T-helper 17 cell (primary cell): ENCODE measurements at regions not wholly inside any gene's neighbourhood (a gene's known extent, or its start where the extent isn't known, plus 50 kb on each side); places are given as distances from the start of the nearest gene placed in this dataset.

Experiments used
- ATAC-seq: fragments of 150-1000 bp; cut with Tn5 transposase; 2 replicates; pipeline ENCODE4 v1.10.0; 2021; ENCODE audit warnings: mild to moderate bottlenecking, moderate library complexity
- DNase-seq, 3 donors: peaks; one replicate each; pipeline versions ENCODE4 v3.0.0 to v3.0.0-alpha.2; 2020 to 2021
- H3K9me3 ChIP-seq: one replicate; pipeline ENCODE4 v1.7.0; 2013; ENCODE audit warnings: low read length, mild to moderate bottlenecking; ENCODE audit not compliant: control insufficient read depth, poor library complexity, severe bottlenecking
- H3K27ac Mint-ChIP-seq: one replicate; pipeline ENCODE4 v1.8.0; 2022; ENCODE audit warnings: mild to moderate bottlenecking, moderate library complexity, mixed read lengths
- H3K27me3 Mint-ChIP-seq: one replicate; pipeline ENCODE4 v1.8.0; 2022; ENCODE audit warnings: mixed read lengths
- H3K36me3 Mint-ChIP-seq: one replicate; pipeline ENCODE4 v1.8.0; 2022; ENCODE audit warnings: low read depth, mixed read lengths
- H3K4me1 Mint-ChIP-seq: one replicate; pipeline ENCODE4 v1.8.0; 2022; ENCODE audit warnings: mild to moderate bottlenecking, mixed read lengths
- H3K4me3 Mint-ChIP-seq: one replicate; pipeline ENCODE4 v1.8.0; 2022; ENCODE audit warnings: mild to moderate bottlenecking, moderate library complexity, mixed read lengths

DNA sequence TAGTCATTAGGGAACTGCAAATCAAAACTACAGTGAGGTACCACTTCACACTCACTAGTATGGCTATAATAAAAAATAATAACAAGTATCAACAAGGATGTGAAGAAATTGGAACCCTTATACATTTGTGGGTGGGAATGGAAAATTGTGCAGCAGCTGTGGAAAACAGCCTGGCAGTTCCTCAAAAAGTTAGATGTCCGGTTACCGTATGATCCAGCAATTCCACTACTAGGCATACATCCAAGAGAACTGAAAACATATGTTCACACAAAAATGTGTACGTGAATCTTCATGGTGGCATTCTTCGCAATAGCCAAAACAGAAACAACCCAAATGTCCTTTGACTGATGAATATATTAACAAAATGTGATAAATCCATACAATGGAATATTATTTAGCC lies 187.9 kb upstream of the LYSMD4 start:
- H3K27ac Mint-ChIP-seq: no peak overlapping the region
- peaks cover 50% of the 10 kb centered on the region for H3K27me3 Mint-ChIP-seq
- H3K4me1 Mint-ChIP-seq: peaks cover 6% of the 10 kb centered on the region
- DNase-seq (no peak), ATAC-seq (no peak)
- H3K4me3 Mint-ChIP-seq: no peak overlapping the region
- H3K9me3 ChIP-seq: no peaks in the 10 kb centered on the region
- H3K36me3 Mint-ChIP-seq: peaks cover 4% of the 10 kb centered on the region

DNA sequence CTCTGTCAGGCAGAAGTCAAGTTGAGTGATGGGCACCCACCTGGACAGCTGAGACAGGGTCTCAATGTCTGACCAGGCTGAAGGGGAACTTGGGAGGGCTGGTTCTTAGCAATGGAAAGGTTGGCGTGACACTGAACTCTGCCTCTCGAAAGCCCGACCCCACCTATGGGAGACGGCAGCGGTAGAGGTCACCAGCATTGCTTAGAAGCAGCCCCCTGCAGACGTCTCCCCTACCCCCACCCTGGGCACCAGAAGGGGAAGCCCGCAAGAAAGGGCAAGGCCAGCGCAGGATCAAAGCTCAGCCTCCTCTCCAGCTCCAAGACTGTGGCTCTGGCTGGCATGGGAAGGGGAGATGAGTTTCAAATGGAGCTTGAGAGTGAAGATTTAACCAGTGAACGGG lies 184.8 kb upstream of the LYSMD4 start:
- Mint-ChIP-seq H3K36me3 (peaks cover 4% of the 10 kb centered on the region), H3K27ac (no peak overlapping the region), H3K4me1 (peaks cover 2% of the 10 kb centered on the region), H3K4me3 (no peak overlapping the region), H3K27me3 (peaks cover 38% of the 10 kb centered on the region)
- ATAC-seq (no peak), DNase-seq (no peak)
- H3K9me3 ChIP-seq: no peaks in the 10 kb centered on the region

DNA sequence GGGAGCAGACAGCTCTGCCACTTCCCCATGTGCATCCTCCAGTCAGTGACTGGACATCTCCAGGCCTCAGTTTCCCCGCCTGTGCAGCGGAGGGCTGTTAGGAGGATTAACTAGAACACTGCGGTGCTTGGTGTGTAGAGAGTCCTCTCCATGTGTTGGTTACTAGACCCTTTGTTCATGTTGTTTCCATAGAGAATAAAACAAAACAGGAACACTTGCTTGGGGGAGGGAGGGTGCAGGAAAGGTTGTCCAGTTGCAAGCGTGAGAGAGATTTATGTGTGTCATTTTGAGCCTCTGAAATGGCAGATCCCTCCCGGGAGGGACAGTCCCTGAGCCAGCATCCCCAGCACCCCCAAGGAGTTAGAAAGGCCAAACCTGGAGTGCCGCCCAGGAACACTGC lies 184.0 kb upstream of the LYSMD4 start:
- no peaks in the 10 kb centered on the region for H3K9me3 ChIP-seq
- Mint-ChIP-seq H3K27me3 (peaks cover 33% of the 10 kb centered on the region), H3K27ac (no peak overlapping the region), H3K4me1 (peaks cover 2% of the 10 kb centered on the region), H3K36me3 (peaks cover 4% of the 10 kb centered on the region), H3K4me3 (no peak overlapping the region)
- no peak for ATAC-seq
- DNase-seq: no peak

DNA sequence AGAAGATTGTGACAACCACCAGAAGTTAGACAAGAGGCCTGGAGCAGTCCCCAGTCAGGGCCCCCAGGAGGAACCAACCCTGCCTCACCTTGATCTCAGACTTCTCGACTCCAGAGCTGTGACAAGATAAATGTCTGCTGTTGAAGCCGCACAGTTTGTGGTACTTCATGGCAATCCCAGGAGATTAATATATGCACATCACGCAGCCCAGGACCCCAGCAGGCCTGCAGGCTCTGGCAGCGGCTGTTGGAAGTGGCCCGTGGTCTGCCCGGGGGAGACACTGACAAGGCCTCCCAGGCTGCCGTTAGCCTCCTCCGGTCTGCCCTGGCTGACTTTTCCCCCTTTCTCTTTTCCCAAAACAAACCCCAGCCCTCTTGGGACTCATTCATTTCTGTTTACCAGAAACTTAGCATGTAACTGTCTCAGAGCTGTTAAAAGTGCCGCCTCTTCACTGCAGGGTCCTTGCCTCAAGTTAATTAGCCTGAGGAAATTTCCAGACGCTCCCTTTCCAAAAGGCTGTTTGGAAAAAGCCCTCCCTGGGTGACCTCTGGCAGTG lies 183.5 kb upstream of the LYSMD4 start:
- peaks cover 28% of the 10 kb centered on the region for H3K27me3 Mint-ChIP-seq
- H3K4me1 Mint-ChIP-seq: peaks cover 4% of the 10 kb centered on the region
- H3K9me3 ChIP-seq: no peaks in the 10 kb centered on the region
- DNase-seq (no peak), ATAC-seq (no peak)
- H3K27ac Mint-ChIP-seq: no peak overlapping the region
- H3K4me3 Mint-ChIP-seq: no peak overlapping the region
- peaks cover 4% of the 10 kb centered on the region for H3K36me3 Mint-ChIP-seq

DNA sequence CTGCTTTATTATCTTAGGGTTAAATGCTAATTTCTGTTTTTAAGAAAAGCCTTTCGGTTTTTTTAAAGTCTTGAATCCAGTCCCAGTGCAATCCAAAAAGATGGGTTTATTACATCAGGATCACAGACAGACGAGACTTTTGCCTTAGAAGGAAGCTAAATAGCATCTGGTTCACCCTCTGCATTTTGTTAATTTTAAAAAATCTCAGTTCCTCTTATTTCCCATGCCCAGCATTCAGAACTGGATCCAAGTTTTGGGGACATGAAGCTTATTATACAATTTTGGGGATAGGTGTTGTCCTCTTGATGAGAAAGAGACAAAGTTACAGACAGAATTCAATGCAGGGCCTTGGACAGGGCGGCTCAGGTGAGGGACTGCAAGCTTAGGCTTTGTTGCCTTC lies 181.5 kb upstream of the LYSMD4 start:
- H3K27ac Mint-ChIP-seq: no peak overlapping the region
- H3K4me1 Mint-ChIP-seq: peaks cover 3% of the 10 kb centered on the region
- H3K9me3 ChIP-seq: no peaks in the 10 kb centered on the region
- DNase-seq: no peak
- peaks cover 17% of the 10 kb centered on the region for H3K27me3 Mint-ChIP-seq
- H3K36me3 Mint-ChIP-seq: peaks cover 3% of the 10 kb centered on the region
- no peak overlapping the region for H3K4me3 Mint-ChIP-seq
- ATAC-seq: no peak

DNA sequence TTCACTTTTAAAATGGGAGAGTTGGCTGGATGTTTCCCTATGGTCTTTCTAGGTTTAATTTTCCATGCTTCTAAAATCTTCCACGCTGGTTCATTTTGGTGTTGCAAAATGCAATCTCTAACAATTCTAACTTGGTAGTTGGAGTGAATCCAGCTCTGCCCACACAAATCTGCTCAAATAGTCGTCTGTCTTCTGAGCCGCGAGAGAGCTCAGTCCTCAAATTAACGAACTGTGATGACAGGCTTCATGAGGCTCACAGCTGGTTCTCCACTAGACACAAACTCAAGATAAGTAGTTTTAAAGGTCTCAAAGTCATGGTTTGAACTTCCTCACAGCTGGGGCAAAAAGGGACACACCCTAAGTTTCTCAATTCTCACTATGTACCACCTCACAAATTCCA lies 178.6 kb upstream of the LYSMD4 start:
- H3K9me3 ChIP-seq: no peaks in the 10 kb centered on the region
- Mint-ChIP-seq H3K27ac (no peak overlapping the region), H3K27me3 (no peaks in the 10 kb centered on the region), H3K36me3 (peaks cover 2% of the 10 kb centered on the region), H3K4me3 (no peak overlapping the region), H3K4me1 (peaks cover 3% of the 10 kb centered on the region)
- ATAC-seq (no peak), DNase-seq (no peak)

DNA sequence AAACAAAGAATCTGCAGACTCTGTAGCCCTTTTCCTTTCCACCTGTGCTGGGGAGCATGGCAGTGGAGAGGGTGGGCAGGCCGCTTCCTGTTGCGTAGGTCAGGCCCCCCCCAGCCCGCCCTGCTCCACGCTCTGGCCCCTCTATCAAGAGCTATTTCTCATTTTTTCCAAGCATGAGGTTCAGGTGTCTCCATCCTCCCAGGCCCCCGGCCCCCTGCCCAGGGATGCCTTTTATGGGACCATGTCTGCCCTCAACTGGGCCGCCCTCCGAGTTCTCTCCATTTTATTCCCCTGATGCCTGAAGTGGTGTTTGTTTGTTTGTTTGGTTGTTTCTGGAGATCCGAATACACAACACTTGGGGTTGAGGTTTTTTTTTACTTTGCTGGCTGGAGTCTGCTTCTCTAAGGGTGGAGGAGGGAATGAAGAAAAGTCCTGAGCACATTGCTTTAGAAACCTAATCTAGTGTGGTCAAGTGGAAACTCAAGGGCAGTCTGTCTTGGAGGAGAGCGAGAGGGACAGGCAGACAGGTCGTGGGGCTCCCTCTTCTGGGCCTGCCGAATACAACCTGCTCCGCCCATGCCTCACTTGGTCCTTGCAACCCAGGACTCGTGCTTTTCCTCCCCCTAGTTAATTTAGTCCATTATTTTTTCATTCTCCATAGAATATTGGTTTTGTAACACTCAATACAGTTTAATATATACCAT lies 176.5 kb upstream of the LYSMD4 start:
- peaks cover 2% of the 10 kb centered on the region for H3K36me3 Mint-ChIP-seq
- H3K9me3 ChIP-seq: no peaks in the 10 kb centered on the region
- ATAC-seq (no peak), DNase-seq (no peak)
- H3K27ac Mint-ChIP-seq: no peak overlapping the region
- H3K4me3 Mint-ChIP-seq: no peak overlapping the region
- H3K27me3 Mint-ChIP-seq: no peaks in the 10 kb centered on the region
- peaks cover 3% of the 10 kb centered on the region for H3K4me1 Mint-ChIP-seq

DNA sequence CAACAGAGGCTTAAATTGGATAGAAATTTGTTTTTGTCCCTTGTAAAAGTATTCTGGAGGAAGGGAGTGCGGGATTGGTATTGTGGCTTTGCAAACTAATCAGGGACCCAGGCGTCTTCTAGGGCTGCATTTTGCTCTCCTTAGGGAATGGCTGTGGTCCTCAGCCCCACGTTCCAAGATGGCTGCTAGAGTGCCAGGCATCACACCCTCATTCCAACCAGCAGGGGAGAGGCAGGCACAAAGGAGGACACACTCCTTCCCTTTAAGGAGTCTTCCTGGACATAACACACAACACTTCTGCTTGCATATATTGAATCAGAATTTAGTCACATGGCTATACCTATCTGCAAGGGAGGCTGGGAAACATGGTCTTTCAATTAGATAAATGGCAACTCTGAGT lies 174.5 kb upstream of the LYSMD4 start:
- H3K4me1 Mint-ChIP-seq: peaks cover 3% of the 10 kb centered on the region
- no peak for DNase-seq
- no peaks in the 10 kb centered on the region for H3K27me3 Mint-ChIP-seq
- no peak for ATAC-seq
- H3K4me3 Mint-ChIP-seq: no peak overlapping the region
- H3K27ac Mint-ChIP-seq: no peak overlapping the region
- H3K9me3 ChIP-seq: no peaks in the 10 kb centered on the region
- H3K36me3 Mint-ChIP-seq: peaks cover 2% of the 10 kb centered on the region

DNA sequence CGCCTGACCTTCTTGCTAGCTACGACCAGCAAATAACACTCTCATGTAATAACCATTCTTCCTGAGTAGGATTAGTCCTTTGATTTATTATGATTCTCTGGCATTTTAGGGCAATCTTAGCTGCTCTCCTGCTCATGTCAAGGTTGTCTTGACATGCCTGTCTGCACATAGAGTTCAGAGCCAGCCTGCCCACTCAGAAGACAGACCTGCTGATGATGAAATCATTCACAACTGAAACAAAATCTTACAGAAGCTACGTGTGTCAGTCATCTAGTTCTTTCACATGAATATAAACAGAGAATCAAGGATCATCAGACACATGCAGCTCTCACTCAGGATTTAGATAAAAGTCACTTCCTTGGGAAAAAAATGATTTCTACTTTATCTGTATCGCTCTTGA lies 173.6 kb upstream of the LYSMD4 start:
- H3K36me3 Mint-ChIP-seq: peaks cover 2% of the 10 kb centered on the region
- no peak overlapping the region for H3K4me3 Mint-ChIP-seq
- DNase-seq (no peak), ATAC-seq (no peak)
- H3K9me3 ChIP-seq: no peaks in the 10 kb centered on the region
- H3K27me3 Mint-ChIP-seq: no peaks in the 10 kb centered on the region
- no peak overlapping the region for H3K27ac Mint-ChIP-seq
- peaks cover under 1% of the 10 kb centered on the region for H3K4me1 Mint-ChIP-seq

DNA sequence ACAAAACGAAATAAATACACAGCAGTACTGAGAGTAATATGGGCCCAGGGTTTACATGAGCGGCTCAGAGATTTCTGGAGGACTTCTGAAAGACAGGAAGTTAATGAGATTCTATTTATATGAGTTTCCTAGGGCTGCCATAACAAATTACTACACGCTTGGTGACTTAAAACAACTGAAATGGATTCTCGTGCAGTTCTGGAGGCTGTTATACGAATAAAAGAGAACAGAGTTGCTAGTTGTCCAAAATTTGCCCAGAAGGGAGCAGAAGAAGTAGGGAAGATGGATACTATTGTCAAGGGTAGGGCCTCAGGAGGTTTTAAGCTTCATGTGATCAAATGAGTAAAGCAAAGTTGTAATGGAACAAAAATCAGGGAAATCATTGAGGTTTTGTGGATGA lies 173.1 kb upstream of the LYSMD4 start:
- no peaks in the 10 kb centered on the region for H3K4me1 Mint-ChIP-seq
- no peak overlapping the region for H3K27ac Mint-ChIP-seq
- no peak overlapping the region for H3K4me3 Mint-ChIP-seq
- peaks cover 2% of the 10 kb centered on the region for H3K36me3 Mint-ChIP-seq
- no peaks in the 10 kb centered on the region for H3K9me3 ChIP-seq
- ATAC-seq: no peak
- H3K27me3 Mint-ChIP-seq: no peaks in the 10 kb centered on the region
- no peak for DNase-seq

DNA sequence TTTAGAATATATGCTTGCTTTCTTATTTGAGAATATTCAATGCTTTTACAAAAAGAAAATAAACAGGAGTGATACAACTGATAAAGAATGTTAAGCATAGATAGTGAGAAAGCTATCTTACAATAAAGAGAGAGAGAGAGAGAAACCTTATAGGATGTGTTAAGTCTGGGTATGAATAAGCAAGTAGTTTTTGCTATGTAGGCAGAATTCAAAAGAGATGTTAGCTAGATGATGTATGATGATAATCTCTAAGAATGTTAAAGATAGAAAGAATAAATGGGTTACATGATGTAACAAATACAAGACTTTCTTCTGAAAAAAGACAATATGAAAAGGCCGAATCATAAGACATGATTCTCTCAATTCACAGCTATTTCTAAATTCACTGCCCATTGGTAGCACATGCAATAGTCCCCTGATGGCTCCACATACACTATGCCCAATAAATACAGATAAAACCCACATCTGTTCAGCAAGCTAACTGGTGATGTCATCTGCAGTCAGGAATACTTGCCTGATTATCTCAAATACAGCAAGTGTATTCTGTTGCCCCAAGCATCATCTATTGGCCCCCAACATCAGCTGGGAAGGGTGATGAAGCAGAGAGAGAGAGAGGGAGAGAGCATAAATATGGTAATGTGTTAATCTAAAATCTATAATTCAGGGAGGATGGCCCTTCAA lies 169.2 kb upstream of the LYSMD4 start:
- Mint-ChIP-seq H3K4me3 (no peak overlapping the region), H3K27me3 (no peaks in the 10 kb centered on the region), H3K4me1 (no peaks in the 10 kb centered on the region), H3K36me3 (no peaks in the 10 kb centered on the region), H3K27ac (no peak overlapping the region)
- no peaks in the 10 kb centered on the region for H3K9me3 ChIP-seq
- no peak for DNase-seq
- ATAC-seq: no peak

DNA sequence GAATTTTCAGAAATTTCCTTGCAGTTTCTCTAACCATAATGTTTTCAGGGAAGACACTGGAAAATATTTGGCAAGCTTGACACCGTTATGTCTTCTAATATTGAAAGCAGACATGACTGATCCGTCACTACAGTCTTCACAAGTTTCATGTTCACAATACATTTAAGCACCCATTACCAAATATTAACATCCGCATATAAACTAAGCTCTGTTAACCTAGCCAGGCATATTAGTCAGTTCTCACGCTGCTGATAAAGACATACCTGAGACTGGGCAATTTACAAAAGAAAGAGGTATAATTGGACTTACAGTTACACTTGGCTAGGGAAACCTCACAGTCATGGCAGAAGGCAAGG lies 162.7 kb upstream of the LYSMD4 start:
- no peaks in the 10 kb centered on the region for H3K9me3 ChIP-seq
- no peak for ATAC-seq
- no peaks in the 10 kb centered on the region for H3K4me1 Mint-ChIP-seq
- H3K36me3 Mint-ChIP-seq: peaks cover 4% of the 10 kb centered on the region
- H3K27ac Mint-ChIP-seq: no peak overlapping the region
- H3K4me3 Mint-ChIP-seq: no peak overlapping the region
- DNase-seq: no peak
- no peaks in the 10 kb centered on the region for H3K27me3 Mint-ChIP-seq

DNA sequence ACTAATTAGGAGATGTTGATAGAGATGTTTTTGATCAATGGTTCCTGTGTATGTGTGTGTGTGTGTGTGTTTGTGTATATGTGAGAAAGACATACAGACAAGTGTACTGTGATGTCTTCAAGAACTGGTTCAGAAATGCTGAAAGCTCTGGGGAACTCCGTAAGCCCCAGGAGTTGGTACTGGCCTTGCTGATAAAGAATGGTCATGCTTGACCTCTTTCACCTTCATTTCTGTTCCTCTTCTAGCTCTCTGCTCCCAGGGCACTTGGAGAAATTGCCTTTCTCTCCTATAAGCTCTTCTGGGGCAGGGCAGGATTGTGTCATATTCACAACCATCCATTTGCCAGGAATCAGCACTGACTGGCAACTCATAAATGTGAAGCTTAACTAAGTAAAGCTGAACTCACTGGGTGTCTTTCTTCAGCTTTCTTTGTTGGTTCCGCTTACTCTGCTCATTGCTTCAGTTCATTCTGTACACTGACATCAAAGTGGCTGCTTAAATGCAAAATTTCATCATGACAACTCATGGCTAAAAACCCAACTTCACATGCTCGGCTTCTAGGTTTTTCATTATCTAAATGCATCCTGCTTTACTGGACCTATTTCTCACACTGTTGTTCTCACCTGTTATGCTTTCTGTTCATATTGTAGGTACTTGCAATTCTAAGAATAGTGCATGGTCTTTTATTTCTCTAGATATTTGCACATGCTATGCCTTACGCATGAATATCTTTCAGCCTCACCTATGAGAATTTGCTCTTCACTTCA lies 162.1 kb upstream of the LYSMD4 start:
- Mint-ChIP-seq H3K27ac (no peak overlapping the region), H3K36me3 (peaks cover 4% of the 10 kb centered on the region), H3K27me3 (no peaks in the 10 kb centered on the region), H3K4me1 (no peaks in the 10 kb centered on the region), H3K4me3 (no peak overlapping the region)
- no peak for ATAC-seq
- DNase-seq: no peak
- H3K9me3 ChIP-seq: no peaks in the 10 kb centered on the region
